ENCODE measurements at regions not wholly inside any gene's neighbourhood (a gene's known extent, or its start where the extent isn't known, plus 50 kb on each side); places are given as distances from the start of the nearest gene placed in this dataset.
A peak's percentile ranks its signal among the peaks of the same experiment; 100 is the strongest.

DNA sequence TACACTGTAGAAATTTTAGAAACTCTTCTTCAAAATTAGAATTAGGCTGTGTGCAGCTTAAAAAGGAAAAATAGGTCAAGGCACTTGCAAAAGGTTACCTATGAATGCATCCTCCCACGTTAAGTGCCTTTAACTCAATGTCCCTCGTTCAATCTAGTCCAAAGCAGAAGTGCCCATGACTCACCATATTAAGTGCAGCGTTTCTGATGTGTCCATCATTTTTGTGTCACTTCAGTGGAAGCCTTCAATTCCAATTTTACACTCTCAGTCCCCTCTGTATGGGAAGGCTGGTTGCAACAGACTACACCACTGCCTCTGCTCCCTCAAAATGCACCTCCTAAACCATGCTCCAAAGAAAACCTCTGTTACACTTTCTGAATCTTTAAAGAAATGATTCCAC is 53.4 kb downstream of the FOXB1 start:
- DNase-seq (ENCODE audit: low read depth) = no peak

DNA sequence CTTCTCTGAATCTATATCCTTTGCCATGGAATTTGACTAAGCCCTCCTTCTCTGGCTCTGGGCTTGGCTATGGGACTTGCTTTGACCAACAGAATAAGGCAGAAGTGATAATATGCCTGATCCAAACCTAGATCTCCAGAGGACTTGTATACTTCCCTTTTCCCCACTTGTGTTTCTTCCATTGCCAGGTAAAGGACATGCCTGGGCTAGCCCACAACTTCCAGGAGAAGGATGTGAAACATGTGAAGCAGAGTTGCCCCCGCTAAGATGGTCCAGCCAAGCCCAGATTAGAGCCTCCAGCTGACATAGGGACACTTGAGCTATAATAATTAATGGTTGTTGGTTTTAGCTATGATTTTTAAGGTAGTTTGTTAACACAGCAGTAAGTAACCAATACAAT is 55.1 kb downstream of the FOXB1 start:
- DNase-seq (ENCODE audit: low read depth) = no peak

DNA sequence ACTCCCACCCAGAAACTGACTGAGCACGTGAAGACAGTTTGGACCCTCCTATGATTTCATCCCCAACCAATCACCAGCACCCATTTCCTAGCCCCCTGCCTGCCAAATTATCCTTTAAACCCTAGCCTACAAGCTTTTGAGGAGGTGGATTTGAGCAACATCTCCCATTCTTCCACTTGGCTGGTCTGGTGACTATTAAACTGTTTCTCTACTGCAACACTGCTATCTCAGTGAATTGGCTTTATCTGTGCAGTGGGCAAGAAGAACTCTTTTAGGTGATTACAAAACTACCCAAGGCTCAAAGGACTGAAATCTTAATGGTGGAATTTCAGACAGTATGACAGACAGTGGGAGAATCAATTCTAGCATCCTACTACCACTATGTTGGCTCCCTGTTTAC is 57.6 kb downstream of the FOXB1 start:
- DNase-seq (ENCODE audit: low read depth) = no peak

DNA sequence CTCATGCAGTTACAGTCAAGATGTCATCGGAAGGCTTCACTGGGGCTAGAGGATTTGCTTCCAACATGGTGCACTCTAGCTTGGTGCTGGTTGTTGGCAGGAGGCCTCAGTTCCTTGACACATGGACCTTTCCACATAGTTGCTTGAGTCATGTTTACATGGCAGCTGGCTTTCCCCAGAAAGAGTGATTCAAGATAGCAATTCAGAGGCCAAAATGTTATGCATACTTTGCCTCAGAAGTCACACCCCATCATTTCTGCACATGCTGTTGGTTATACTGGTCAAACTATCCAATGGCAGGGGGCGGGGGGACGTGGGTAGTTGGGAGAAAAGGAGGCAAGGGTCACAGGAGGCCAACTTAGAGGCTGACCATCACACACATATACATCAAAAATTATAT is 58.7 kb downstream of the FOXB1 start:
- DNase-seq (ENCODE audit: low read depth) = peak; percentile 65

- no peak for DNase-seq (ENCODE audit: low read depth)
Observed at GRCh38 chr15:60065951-60066350, 61.8 kb downstream of the FOXB1 start.

DNA sequence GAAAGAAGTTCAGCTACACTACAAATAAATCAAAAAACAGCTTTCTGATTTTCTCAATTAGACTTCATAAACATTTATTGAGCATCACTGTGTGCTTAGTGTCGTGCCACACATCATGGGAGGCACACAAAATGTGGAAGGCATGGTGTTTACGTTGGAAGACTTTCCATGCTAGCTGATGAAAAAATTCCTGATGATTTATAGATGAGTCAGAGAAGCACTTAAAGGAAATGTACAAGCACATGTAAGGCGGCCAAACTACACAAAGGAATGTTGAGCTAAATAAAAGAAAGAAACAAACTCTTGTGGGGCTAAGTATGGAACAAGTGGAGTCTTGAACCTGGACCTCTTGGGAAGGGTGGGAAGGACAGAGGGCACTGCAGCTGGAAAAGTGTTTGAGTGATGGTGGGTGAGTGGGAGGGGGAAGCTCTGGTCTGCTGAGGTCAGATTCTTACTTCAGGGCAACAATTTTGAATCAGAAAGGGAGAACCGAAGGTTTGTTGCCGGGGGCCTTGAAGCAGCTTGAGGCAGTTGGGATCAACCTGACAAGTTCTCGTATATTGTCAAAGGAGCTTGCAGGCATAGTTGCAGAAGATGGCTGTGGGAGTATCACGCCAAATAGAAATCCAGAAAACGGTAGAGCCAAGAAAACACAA is 66.9 kb downstream of the FOXB1 start:
- peak; percentile 84 for DNase-seq (ENCODE audit: low read depth)

- DNase-seq (ENCODE audit: low read depth) = no peak
Observed at GRCh38 chr15:60072826-60073465, 68.8 kb downstream of the FOXB1 start.

DNA sequence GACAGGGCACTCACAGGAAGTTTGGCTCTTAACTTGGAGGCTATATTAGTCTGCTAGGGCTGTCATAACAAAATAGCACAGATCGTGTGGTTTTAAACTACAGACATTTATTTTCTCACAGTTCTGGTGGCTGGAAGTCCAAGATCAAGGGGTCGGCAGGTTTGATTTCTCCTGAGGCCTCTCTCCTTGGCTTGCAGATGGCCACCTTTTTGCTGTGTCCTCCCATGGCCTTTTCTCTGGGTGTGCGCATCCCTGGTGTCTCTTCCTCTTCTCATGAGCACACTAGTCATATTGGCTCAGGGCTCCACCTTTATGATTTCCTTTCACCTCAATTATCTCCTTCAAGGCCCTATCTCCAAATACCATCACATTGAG is 69.3 kb downstream of the FOXB1 start:
- no peak for DNase-seq (ENCODE audit: low read depth)

- peak; percentile 40 for DNase-seq (ENCODE audit: low read depth)
Observed at GRCh38 chr15:60074181-60074885, 70.2 kb downstream of the FOXB1 start.

DNA sequence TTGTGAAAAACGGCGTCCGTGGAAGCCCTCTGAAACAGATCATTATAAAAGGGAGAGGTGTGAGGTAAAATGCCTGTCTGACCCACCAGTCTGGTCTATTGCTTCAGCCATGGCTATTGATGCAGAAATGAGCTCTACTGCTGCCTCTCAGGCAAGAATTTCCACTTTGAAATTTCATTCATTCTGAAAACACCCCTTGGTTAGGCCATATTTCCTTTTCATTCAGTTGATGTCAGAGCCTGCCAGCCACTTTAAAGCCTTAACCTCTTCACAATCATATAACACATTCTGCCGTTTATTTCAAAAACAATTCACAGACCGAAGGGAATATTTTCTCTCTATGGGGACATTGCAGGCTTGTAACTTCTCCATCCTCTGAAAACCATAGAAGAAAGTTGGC is 71.9 kb downstream of the FOXB1 start:
- no peak for DNase-seq (ENCODE audit: low read depth)

DNA sequence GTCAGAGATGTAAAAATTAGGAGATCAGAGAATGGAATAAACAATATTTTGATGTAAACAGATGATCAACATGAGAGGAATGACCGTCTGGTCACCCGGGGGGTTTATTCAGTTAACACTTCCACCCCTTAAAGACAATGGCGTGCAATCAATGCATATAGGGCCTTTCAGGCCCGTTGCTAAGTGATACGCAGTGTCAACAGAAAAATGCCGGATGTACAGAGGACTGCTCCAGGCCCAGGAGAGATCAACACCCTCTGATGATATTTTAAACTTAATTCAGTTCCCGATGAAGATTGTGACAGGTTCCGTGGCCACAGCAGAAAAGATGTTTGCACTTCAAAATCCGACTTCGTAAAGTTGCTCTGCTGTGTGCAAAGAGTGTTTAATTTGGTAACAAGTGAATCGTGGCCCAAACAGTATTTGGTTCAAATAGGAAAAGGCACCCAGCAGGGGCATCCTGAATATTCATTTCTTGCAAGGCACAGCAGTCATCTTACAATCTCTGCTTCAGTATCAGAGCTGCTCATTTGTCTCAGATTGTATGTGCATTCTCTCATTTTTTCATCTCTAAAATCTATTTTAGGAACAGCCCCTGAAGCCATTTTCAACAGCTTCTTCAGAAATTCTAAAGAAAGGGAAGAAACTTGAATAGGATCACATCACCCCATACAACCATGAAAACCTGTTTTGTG is 72.6 kb downstream of the FOXB1 start:
- no peak for DNase-seq (ENCODE audit: low read depth)

DNA sequence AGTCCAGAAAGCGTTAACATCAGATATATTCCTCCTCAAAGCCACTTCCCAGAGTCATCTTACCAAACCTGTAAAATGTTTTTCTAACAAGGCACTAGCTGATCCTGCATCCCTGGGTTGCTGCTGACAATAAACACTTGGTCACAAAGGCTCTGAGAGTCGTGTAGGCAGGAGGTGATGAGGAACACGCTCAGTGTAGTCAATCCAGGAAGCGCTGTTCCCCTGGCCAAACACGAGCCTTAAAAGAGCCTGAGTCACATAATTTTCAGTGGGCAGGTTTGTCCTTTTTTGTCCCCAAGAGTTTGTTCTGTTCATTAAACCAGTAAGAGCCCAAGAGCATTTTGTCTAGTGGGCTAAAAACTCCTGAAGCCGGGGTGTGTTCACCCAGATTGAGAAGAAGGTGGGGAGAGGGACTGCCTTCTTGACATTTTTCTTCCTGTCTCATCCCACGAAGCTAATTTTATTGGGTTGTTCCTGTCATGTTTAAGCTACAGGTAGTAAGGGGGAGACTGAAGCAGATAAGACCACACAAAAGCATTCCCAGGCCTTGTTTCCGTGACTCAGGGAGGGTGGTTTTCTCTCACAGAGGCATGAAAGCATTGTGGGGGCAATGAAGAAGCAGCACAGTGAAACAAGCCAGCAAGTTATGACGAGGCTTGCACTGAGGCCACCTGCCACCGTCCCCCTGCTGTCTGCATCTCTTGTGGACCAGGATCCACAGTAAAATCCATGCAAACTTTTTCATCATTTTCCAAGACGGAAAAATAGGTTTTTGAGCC is 73.7 kb downstream of the FOXB1 start:
- no peak for DNase-seq (ENCODE audit: low read depth)

- peak; percentile 37 for DNase-seq (ENCODE audit: low read depth)
Observed at GRCh38 chr15:60079210-60079609, 75.1 kb downstream of the FOXB1 start.

DNA sequence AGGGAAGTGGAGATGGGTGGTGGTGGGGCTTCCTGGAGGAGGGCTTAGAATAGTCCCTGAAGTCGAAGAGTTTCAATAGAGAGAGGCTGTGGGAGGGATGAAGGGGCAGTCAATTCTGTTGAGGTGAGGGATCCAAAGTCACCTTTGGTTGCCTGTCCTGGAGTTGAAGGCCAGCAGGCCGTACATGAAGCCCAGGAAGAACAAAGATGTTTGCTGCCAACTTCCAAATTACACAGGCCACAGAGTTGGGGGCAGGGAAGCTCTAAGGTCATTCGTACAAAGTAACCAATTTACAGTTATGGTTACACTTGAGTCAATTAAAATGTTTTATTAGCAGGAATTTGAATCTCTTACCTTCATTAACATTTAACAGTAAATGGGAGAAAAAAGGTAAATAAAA is 77.9 kb downstream of the FOXB1 start:
- no peak for DNase-seq (ENCODE audit: low read depth)

- no peak for DNase-seq (ENCODE audit: low read depth)
Observed at GRCh38 chr15:60083318-60083717, 79.2 kb downstream of the FOXB1 start.

DNA sequence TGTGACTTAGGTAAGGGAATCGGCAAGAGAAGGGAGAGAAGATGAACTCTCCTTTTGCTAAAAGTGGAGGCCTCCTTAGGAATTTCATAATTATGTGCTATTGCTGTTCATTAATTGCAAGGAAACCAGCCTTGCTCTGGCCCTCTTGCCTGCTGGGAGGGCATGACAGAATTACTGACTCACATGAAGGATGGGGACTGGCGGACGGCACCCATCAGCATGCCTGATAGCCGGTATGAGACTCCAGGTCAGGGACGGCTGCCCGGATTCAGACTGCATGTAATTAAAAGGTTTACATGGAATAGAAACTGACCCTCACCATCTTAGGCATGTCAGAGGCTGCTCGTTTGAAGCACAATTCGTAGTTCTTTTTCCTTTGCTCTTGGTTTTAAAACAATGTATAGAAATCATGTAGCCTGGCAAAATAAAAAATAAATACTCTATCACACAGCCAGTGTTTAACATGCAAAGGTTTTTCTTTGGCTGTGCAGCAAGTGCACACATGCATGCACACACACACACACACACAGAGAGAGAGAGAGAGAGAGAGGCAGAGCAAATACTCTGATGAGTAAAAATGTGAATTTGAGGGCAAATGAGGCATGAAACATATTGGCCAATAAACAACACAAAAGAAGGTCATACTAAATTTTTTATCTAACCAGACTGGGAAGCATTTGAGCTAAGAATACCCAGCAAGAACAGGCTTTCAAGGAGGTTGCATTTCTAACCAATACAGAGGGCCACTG is 82.7 kb downstream of the FOXB1 start:
- DNase-seq (ENCODE audit: low read depth) = peak; percentile 35

GRCh38 chr15:60087561-60087960 is 83.5 kb downstream of the FOXB1 start:
- peak; percentile 24 for DNase-seq (ENCODE audit: low read depth)

DNA sequence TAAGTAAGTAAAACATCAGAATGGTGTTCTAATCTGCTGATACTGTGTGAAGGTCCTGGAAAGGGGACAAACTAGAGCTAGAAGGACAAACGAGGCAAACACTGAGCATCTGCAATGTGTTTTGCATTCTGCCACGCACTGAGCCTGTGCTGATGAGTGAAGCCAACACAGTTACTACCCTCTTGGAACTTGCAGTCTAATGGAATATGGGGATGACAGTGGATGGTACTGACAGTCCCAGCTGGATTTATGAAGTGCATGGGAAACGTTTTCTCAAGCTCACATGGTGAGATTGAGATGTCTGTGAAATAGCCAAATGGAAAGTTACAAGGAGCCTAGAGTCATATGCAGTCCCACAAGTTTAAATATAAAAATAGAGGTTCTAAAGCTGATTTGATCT is 86.6 kb downstream of the FOXB1 start:
- DNase-seq (ENCODE audit: low read depth) = no peak

- DNase-seq (ENCODE audit: low read depth) = peak; percentile 96
Observed at GRCh38 chr15:60091157-60091556, 87.0 kb downstream of the FOXB1 start.

DNA sequence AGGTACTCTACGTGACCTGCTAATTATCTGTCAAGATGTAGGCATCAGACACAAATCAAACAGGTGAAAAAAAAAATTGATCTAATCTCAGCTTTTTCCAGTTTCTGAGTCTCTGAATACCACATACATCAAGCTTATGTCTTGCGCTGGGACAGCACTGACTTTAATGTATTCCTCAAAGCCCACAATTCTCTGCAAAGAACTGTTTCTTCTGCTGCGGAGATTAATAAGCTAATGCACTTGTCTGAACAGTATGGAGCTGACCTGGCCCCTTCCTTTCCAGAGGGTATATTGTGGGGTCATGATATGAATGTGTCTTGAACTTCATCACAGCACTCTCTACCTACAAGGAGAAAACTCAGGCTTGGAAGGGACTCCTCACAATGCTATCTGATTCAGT is 87.8 kb downstream of the FOXB1 start:
- DNase-seq (ENCODE audit: low read depth) = no peak

Data from RPMI7951 (cell line).